ENCODE measurements at regions not wholly inside any gene's neighbourhood (a gene's known extent, or its start where the extent isn't known, plus 50 kb on each side); places are given as distances from the start of the nearest gene placed in this dataset.

- no peak overlapping the region for H3K27ac ChIP-seq
- TF ChIP-seq POLR2A (IDR thresholded peaks at IDR 0.05) = no peak
- no peak for TF ChIP-seq CTCF (IDR thresholded peaks at IDR 0.05)
- no peak overlapping the region for H3K4me3 ChIP-seq
- H3K4me1 ChIP-seq = no peaks in the 10 kb centered on the region
- H3K27me3 ChIP-seq = no peaks in the 10 kb centered on the region
- DNase-seq = no peak
- intact Hi-C loops (cut with DNase I; ENCODE audit: low total_unique reads) = no loop called here
- H3K9me3 ChIP-seq = no peaks in the 10 kb centered on the region
- H3K36me3 ChIP-seq = no peaks in the 10 kb centered on the region
These were observed 364.4 kb upstream of the GCFC2 start for GRCh38 chr2:76075126-76075525.

GRCh38 chr2:76073992-76074604 is 363.4 kb upstream of the GCFC2 start:
- Histone ChIP-seq H3K4me1 (no peaks in the 10 kb centered on the region), H3K4me3 (no peak overlapping the region), H3K36me3 (no peaks in the 10 kb centered on the region), H3K9me3 (no peaks in the 10 kb centered on the region), H3K27ac (no peak overlapping the region), H3K27me3 (no peaks in the 10 kb centered on the region)
- intact Hi-C loops (cut with DNase I; ENCODE audit: low total_unique reads) = no loop called here
- DNase-seq = no peak
- no peak for TF ChIP-seq CTCF (IDR thresholded peaks at IDR 0.05)
- no peak for TF ChIP-seq POLR2A (IDR thresholded peaks at IDR 0.05)

- H3K4me3 ChIP-seq = no peak overlapping the region
- TF ChIP-seq POLR2A (IDR thresholded peaks at IDR 0.05) (no peak), CTCF (IDR thresholded peaks at IDR 0.05) (no peak)
- no peak overlapping the region for H3K27ac ChIP-seq
- no peaks in the 10 kb centered on the region for H3K9me3 ChIP-seq
- no peak for DNase-seq
- intact Hi-C loops (cut with DNase I; ENCODE audit: low total_unique reads) = no loop called here
- no peaks in the 10 kb centered on the region for H3K4me1 ChIP-seq
- no peaks in the 10 kb centered on the region for H3K27me3 ChIP-seq
- H3K36me3 ChIP-seq = no peaks in the 10 kb centered on the region
These were observed 339.5 kb upstream of the GCFC2 start for GRCh38 chr2:76050196-76050595.

GRCh38 chr2:76044701-76045100 is 334.0 kb upstream of the GCFC2 start:
- Histone ChIP-seq H3K27me3 (no peaks in the 10 kb centered on the region), H3K4me1 (no peaks in the 10 kb centered on the region), H3K27ac (no peak overlapping the region), H3K9me3 (no peaks in the 10 kb centered on the region), H3K4me3 (no peak overlapping the region), H3K36me3 (no peaks in the 10 kb centered on the region)
- intact Hi-C loops (cut with DNase I; ENCODE audit: low total_unique reads) = no loop called here
- DNase-seq = no peak
- TF ChIP-seq CTCF (IDR thresholded peaks at IDR 0.05) = no peak
- no peak for TF ChIP-seq POLR2A (IDR thresholded peaks at IDR 0.05)

- Histone ChIP-seq H3K36me3 (no peaks in the 10 kb centered on the region), H3K4me3 (no peak overlapping the region), H3K4me1 (no peaks in the 10 kb centered on the region), H3K9me3 (no peaks in the 10 kb centered on the region), H3K27ac (no peak overlapping the region), H3K27me3 (no peaks in the 10 kb centered on the region)
- TF ChIP-seq POLR2A (IDR thresholded peaks at IDR 0.05) (no peak), CTCF (IDR thresholded peaks at IDR 0.05) (no peak)
- intact Hi-C loops (cut with DNase I; ENCODE audit: low total_unique reads) = no loop called here
- DNase-seq = no peak
These were observed 328.8 kb upstream of the GCFC2 start for GRCh38 chr2:76039505-76039904.

Data from uterus (tissue), 3 donors.